Pancreas (tissue), 10 donors: ENCODE measurements at regions not wholly inside any gene's neighbourhood (a gene's known extent, or its start where the extent isn't known, plus 50 kb on each side); places are given as distances from the start of the nearest gene placed in this dataset.
"Not testable (repeated sequence)": the region's sequence is repeated elsewhere in the genome, so short reads cannot be mapped to it uniquely, and the experiment has no call there.

Experiments used
- ATAC-seq, 4 donors: fragments of 200-7000 bp; cut with Tn5 transposase; one replicate each; pipeline versions ENCODE4 v1.8.0 to v1.9.1; 2020; ENCODE audit warnings: mild to moderate bottlenecking in 4 of 4, moderate library complexity in 4 of 4
- DNase-seq, 6 donors: peaks; one replicate each; pipeline ENCODE4 v3.0.0-alpha.2; 2020
- FAIRE-seq: peaks from 2 replicates; lab custom pipeline; 2012; peaks lifted over from hg19 to GRCh38; lab: Jason Lieb, UNC
- H3K27ac ChIP-seq, 4 donors: fragments of 200-600 bp; sonication (generic); 1 replicate in 3 of 4; 2 replicates in 1 of 4; pipeline versions ENCODE4 v1.5.0 to v1.8.0; 2020
- H3K27me3 ChIP-seq, 4 donors: fragments of 200-600 bp; one replicate each; pipeline ENCODE4 v1.8.0; 2021
- H3K36me3 ChIP-seq, 3 donors: fragments of 200-600 bp; sonication (generic) in 1 of 3; one replicate each; pipeline versions ENCODE4 v1.5.0 to v1.8.0; 2020 to 2021
- H3K4me1 ChIP-seq, 3 donors: fragments of 200-600 bp; one replicate each; pipeline ENCODE4 v1.8.0; 2021
- H3K4me3 ChIP-seq, 4 donors: fragments of 200-600 bp; sonication (generic) in 2 of 4; one replicate each; pipeline versions ENCODE4 v1.5.0 to v1.8.0; 2020 to 2021
- H3K9me3 ChIP-seq, 4 donors: fragments of 200-600 bp; one replicate each; pipeline ENCODE4 v1.8.0; 2021
- WGBS, 2 donors: extraction: QIAGEN DNeasy Blood & Tissue Kit; methylation state at CpG; one replicate each; pipeline ENCODE4 v1.1.7; 2013; 5-methylcytosine and 5-hydroxymethylcytosine counted together
- intact Hi-C, 3 donors: fragments of 100-400 bp; cut with DNase I; formaldehyde crosslinking; loops; one replicate each; pipeline versions ENCODE4 v1.11.1 to v1.14.2; 2022
- TF ChIP-seq, protein P1 (sequence below), 4 donors: fragments of 200-600 bp; sonication (generic) in 3 of 4; IDR thresholded peaks; one replicate each; pipeline versions ENCODE4 v1.5.0 to v1.8.0; 2021; ENCODE audit warnings: antibody characterized with exemption in 4 of 4
- donor health status: healthy with polysubstance abuse.
- donor health status: DM: no; HTN: no; CAD: no; lungs with moderate emphysema.
- donor health status: DM: no; HTN: no; CAD: no.
- donor health status: control.
- donor health status: control.
- donor health status: Bipolar disorder and iron deficiency.
- donor health status: DM: yes; HTN: yes; CAD: no.
- donor health status: DM: no; HTN: no; CAD: no.
- donor health status: DM: no; HTN: no; CAD: no.
- donor health status: DM: yes; HTN: yes; CAD: no.

GRCh38 chrX:88991583-88992132, 244.6 kb downstream of the CPXCR1 start:
- Histone ChIP-seq H3K27ac (no peak overlapping the region), H3K36me3 (no peaks in the 10 kb centered on the region), H3K9me3 (no peaks in the 10 kb centered on the region), H3K4me3 (no peak overlapping the region), H3K27me3 (no peaks in the 10 kb centered on the region), H3K4me1 (no peaks in the 10 kb centered on the region)
- no peak for ATAC-seq
- no peak for FAIRE-seq
- intact Hi-C loops, result no loop called here
- DNase-seq, result no peak
- WGBS, 2 donors, result 26 to 28% methylated on average over 7 of the region's 7 CpGs
- TF ChIP-seq, protein P1, sequence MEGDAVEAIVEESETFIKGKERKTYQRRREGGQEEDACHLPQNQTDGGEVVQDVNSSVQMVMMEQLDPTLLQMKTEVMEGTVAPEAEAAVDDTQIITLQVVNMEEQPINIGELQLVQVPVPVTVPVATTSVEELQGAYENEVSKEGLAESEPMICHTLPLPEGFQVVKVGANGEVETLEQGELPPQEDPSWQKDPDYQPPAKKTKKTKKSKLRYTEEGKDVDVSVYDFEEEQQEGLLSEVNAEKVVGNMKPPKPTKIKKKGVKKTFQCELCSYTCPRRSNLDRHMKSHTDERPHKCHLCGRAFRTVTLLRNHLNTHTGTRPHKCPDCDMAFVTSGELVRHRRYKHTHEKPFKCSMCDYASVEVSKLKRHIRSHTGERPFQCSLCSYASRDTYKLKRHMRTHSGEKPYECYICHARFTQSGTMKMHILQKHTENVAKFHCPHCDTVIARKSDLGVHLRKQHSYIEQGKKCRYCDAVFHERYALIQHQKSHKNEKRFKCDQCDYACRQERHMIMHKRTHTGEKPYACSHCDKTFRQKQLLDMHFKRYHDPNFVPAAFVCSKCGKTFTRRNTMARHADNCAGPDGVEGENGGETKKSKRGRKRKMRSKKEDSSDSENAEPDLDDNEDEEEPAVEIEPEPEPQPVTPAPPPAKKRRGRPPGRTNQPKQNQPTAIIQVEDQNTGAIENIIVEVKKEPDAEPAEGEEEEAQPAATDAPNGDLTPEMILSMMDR (IDR thresholded peaks at IDR 0.05), result no peak

DNA sequence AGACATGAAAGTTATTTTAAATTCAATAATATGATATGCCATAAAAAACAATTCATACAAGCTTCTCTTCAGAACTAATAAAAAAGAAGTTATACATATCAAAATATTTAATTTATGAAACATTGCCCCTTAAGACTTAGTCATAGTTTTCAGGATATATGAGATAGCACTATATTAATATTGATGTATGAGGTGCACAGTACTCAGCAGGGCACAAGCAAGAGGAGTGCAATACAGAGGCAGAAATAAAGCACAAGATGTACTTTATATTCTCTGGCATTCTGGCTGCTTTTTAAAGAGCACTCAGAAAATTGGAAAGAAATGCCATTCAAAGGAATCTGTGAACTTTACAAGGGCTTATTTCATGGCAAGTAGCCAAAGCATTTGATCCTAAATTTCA, 274.9 kb downstream of the CPXCR1 start:
- FAIRE-seq (peak; percentile 82), ATAC-seq (no peak), DNase-seq (no peak)
- Histone ChIP-seq H3K4me3 (no peak overlapping the region), H3K9me3 (peaks cover 0 to 4% (median 0%) of the 10 kb centered on the region in 4 donors), H3K4me1 (no peaks in the 10 kb centered on the region), H3K36me3 (no peaks in the 10 kb centered on the region), H3K27ac (no peak overlapping the region), H3K27me3 (no peaks in the 10 kb centered on the region)
- intact Hi-C loops, result no loop called here
- TF ChIP-seq, protein P1 (IDR thresholded peaks at IDR 0.05), result no peak

DNA sequence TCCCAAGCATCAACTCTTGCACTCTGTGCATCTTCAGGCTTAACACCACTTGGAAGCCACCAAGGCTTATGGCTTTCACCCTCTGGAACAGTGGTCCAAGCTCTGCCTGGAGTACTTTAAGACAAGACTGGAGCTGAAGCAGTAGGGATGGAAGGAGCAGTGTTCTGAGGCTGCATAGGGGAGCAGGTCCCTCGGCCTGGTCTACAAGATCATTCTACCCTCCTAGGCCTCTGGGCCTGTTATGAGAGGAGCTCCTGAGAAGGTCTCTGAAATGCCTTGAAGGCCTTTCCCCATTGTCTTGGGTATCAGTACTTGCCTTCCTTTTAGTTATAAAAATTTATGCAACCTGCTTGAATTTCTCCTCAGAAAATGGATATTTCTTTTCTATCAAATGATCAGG, 286.7 kb downstream of the CPXCR1 start:
- H3K9me3 ChIP-seq, result no peaks in the 10 kb centered on the region
- no peak overlapping the region for H3K27ac ChIP-seq
- FAIRE-seq, result no peak
- intact Hi-C loops, result no loop called here
- no peak for ATAC-seq
- no peaks in the 10 kb centered on the region for H3K36me3 ChIP-seq
- no peak for DNase-seq
- 47 to 56% methylated on average over 1 of the region's 1 CpG for WGBS, 2 donors
- no peak overlapping the region for H3K4me3 ChIP-seq
- H3K4me1 ChIP-seq, result no peaks in the 10 kb centered on the region
- TF ChIP-seq, protein P1 (IDR thresholded peaks at IDR 0.05), result no peak
- peaks cover 0 to 7% (median 0%) of the 10 kb centered on the region in 4 donors for H3K27me3 ChIP-seq

DNA sequence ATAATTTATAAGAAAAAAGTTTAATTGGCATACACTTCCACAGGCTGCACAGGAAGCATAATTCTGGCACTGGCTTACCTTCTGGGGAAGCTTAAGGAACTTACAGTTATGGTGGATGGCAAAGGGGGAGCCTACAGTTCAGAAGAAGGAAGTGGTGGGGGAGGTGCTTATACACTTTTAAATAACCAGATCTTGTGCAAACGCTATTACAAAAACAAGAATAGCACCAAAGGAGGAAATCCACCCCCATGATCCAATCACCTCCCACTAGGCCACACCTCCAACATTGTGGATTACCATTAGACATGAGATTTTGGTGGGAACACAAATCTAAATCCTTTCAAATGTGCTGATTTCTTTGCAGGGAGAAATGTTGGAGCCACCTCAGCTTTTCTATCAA, 287.7 kb downstream of the CPXCR1 start:
- no peak overlapping the region for H3K27ac ChIP-seq
- peaks cover 0 to 2% (median 0%) of the 10 kb centered on the region in 4 donors for H3K27me3 ChIP-seq
- DNase-seq (no peak), ATAC-seq (no peak), FAIRE-seq (no peak)
- TF ChIP-seq, protein P1 (IDR thresholded peaks at IDR 0.05), result no peak
- H3K36me3 ChIP-seq, result no peaks in the 10 kb centered on the region
- no peak overlapping the region for H3K4me3 ChIP-seq
- H3K9me3 ChIP-seq, result no peaks in the 10 kb centered on the region
- intact Hi-C loops, result no loop called here
- 39 to 57% methylated on average over 1 of the region's 1 CpG for WGBS, 2 donors
- no peaks in the 10 kb centered on the region for H3K4me1 ChIP-seq

DNA sequence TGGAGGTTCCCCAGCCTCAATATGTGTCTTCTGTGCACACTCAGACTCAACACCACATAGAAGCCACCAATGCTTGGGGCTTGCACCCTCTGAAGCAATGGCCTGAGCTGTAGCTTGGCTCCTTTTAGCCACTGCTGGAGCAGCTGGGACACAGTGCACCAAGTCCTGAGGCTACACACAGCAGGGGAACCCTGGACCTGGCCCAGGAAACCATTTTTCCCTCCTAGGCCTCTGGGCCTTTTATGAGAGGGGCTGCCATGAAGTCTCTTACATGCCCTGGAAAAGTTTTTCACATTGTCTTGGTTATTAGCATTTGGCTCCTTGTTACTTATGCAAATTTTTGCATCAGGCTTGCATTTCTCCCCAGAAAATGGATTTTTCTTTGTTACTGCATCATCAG, 306.2 kb downstream of the CPXCR1 start:
- TF ChIP-seq, protein P1 (IDR thresholded peaks at IDR 0.05), result no peak
- H3K4me3 ChIP-seq, result no peak overlapping the region
- no peaks in the 10 kb centered on the region for H3K4me1 ChIP-seq
- no peak overlapping the region for H3K27ac ChIP-seq
- no peaks in the 10 kb centered on the region for H3K27me3 ChIP-seq
- intact Hi-C loops, result no loop called here
- FAIRE-seq (no peak), ATAC-seq (no peak), DNase-seq (no peak)
- no peaks in the 10 kb centered on the region for H3K9me3 ChIP-seq
- H3K36me3 ChIP-seq, result no peaks in the 10 kb centered on the region

- H3K9me3 ChIP-seq, FAIRE-seq, H3K27me3 ChIP-seq, intact Hi-C loops, DNase-seq, H3K4me3 ChIP-seq, H3K27ac ChIP-seq, H3K36me3 ChIP-seq, H3K4me1 ChIP-seq, ATAC-seq: not testable (repeated sequence)
- 78% methylated on average over 7 of the region's 7 CpGs for WGBS, 2 donors
Observed at GRCh38 chrX:89099587-89099986, 352.6 kb downstream of the CPXCR1 start.
